Rectal smooth muscle tissue (tissue), 1 donor: ENCODE measurements at regions not wholly inside any gene's neighbourhood (a gene's known extent, or its start where the extent isn't known, plus 50 kb on each side); places are given as distances from the start of the nearest gene placed in this dataset.
"Not testable (repeated sequence)": the region's sequence is repeated elsewhere in the genome, so short reads cannot be mapped to it uniquely, and the experiment has no call there.

Source experiments
- H3K27ac ChIP-seq: one replicate; pipeline ENCODE4 v1.7.0; 2013; ENCODE audit warnings: low read depth, low read length, inconsistent platforms
- H3K27me3 ChIP-seq: one replicate; pipeline ENCODE4 v1.7.0; 2013; ENCODE audit warnings: low read length; ENCODE audit not compliant: control insufficient read depth, insufficient read depth
- H3K36me3 ChIP-seq: one replicate; pipeline ENCODE4 v1.7.0; 2013; ENCODE audit warnings: low read length; ENCODE audit not compliant: control insufficient read depth, insufficient read depth
- H3K4me1 ChIP-seq: one replicate; pipeline ENCODE4 v1.7.0; 2013; ENCODE audit warnings: low read length; ENCODE audit not compliant: control insufficient read depth, insufficient read depth
- H3K4me3 ChIP-seq: one replicate; pipeline ENCODE4 v1.7.0; 2013; ENCODE audit warnings: low read length
- H3K9ac ChIP-seq: one replicate; pipeline ENCODE4 v1.7.0; 2013; ENCODE audit warnings: low read length

- no peaks in the 10 kb centered on the region for H3K36me3 ChIP-seq
- no peak overlapping the region for H3K27ac ChIP-seq
- no peak overlapping the region for H3K4me3 ChIP-seq
- no peaks in the 10 kb centered on the region for H3K27me3 ChIP-seq
- H3K9ac ChIP-seq = no peak overlapping the region
- no peaks in the 10 kb centered on the region for H3K4me1 ChIP-seq
These were observed 84.3 kb upstream of the KDM7A start for GRCh38 chr7:140261105-140261486.

GRCh38 chr7:140260352-140261104 lies 83.7 kb upstream of the KDM7A start:
- peak overlapping the region; percentile 44 for H3K4me3 ChIP-seq
- no peak overlapping the region for H3K9ac ChIP-seq
- no peaks in the 10 kb centered on the region for H3K27me3 ChIP-seq
- no peaks in the 10 kb centered on the region for H3K36me3 ChIP-seq
- no peak overlapping the region for H3K27ac ChIP-seq
- no peaks in the 10 kb centered on the region for H3K4me1 ChIP-seq

- not testable (repeated sequence) for H3K27me3 ChIP-seq, H3K4me3 ChIP-seq, H3K36me3 ChIP-seq, H3K27ac ChIP-seq, H3K9ac ChIP-seq, H3K4me1 ChIP-seq
These were observed 80.5 kb upstream of the KDM7A start for GRCh38 chr7:140257278-140257677.

- H3K9ac ChIP-seq, H3K36me3 ChIP-seq, H3K27me3 ChIP-seq, H3K27ac ChIP-seq, H3K4me1 ChIP-seq, H3K4me3 ChIP-seq: not testable (repeated sequence)
These were observed 78.2 kb upstream of the KDM7A start for GRCh38 chr7:140254976-140255375.

GRCh38 chr7:140249036-140249806 lies 72.4 kb upstream of the KDM7A start:
- Histone ChIP-seq H3K36me3 (no peaks in the 10 kb centered on the region), H3K9ac (no peak overlapping the region), H3K4me3 (no peak overlapping the region), H3K27me3 (no peaks in the 10 kb centered on the region), H3K4me1 (no peaks in the 10 kb centered on the region), H3K27ac (no peak overlapping the region)

GRCh38 chr7:140247559-140247958 lies 70.8 kb upstream of the KDM7A start:
- Histone ChIP-seq H3K9ac (no peak overlapping the region), H3K4me1 (no peaks in the 10 kb centered on the region), H3K36me3 (no peaks in the 10 kb centered on the region), H3K27me3 (no peaks in the 10 kb centered on the region), H3K4me3 (no peak overlapping the region), H3K27ac (no peak overlapping the region)

GRCh38 chr7:140245611-140246105 lies 68.9 kb upstream of the KDM7A start:
- no peaks in the 10 kb centered on the region for H3K36me3 ChIP-seq
- no peak overlapping the region for H3K4me3 ChIP-seq
- H3K9ac ChIP-seq = no peak overlapping the region
- no peak overlapping the region for H3K27ac ChIP-seq
- H3K4me1 ChIP-seq = no peaks in the 10 kb centered on the region
- no peaks in the 10 kb centered on the region for H3K27me3 ChIP-seq

GRCh38 chr7:140242057-140243031 lies 65.6 kb upstream of the KDM7A start:
- Histone ChIP-seq H3K27ac (no peak overlapping the region), H3K36me3 (no peaks in the 10 kb centered on the region), H3K4me1 (no peaks in the 10 kb centered on the region), H3K27me3 (no peaks in the 10 kb centered on the region), H3K4me3 (no peak overlapping the region), H3K9ac (no peak overlapping the region)

- no peak overlapping the region for H3K4me3 ChIP-seq
- H3K9ac ChIP-seq = no peak overlapping the region
- no peak overlapping the region for H3K27ac ChIP-seq
- H3K4me1 ChIP-seq = no peaks in the 10 kb centered on the region
- H3K36me3 ChIP-seq = no peaks in the 10 kb centered on the region
- H3K27me3 ChIP-seq = no peaks in the 10 kb centered on the region
These were observed 62.8 kb upstream of the KDM7A start for GRCh38 chr7:140239653-140239935.

GRCh38 chr7:140238778-140239652 lies 62.2 kb upstream of the KDM7A start:
- H3K27ac ChIP-seq = no peak overlapping the region
- H3K4me3 ChIP-seq = no peak overlapping the region
- H3K9ac ChIP-seq = no peak overlapping the region
- no peaks in the 10 kb centered on the region for H3K4me1 ChIP-seq
- H3K36me3 ChIP-seq = no peaks in the 10 kb centered on the region
- no peaks in the 10 kb centered on the region for H3K27me3 ChIP-seq

GRCh38 chr7:140237390-140237789 lies 60.6 kb upstream of the KDM7A start:
- Histone ChIP-seq H3K4me1 (no peaks in the 10 kb centered on the region), H3K9ac (no peak overlapping the region), H3K4me3 (no peak overlapping the region)

More at GRCh38 chr7:140237390-140237789, 60.6 kb upstream of the KDM7A start:
- H3K27me3 ChIP-seq = no peaks in the 10 kb centered on the region
- H3K27ac ChIP-seq = no peak overlapping the region
- H3K36me3 ChIP-seq = no peaks in the 10 kb centered on the region
